Peyer's patch (tissue), 4 donors: ENCODE measurements at regions not wholly inside any gene's neighbourhood (a gene's known extent, or its start where the extent isn't known, plus 50 kb on each side); places are given as distances from the start of the nearest gene placed in this dataset.

ENCODE experiments used
- POLR2A ChIP-seq, 2 donors: fragments of 450-650 bp; IDR thresholded peaks; one replicate each; pipeline ENCODE4 v1.5.1; 2017; ENCODE audit warnings: antibody characterized with exemption in 2 of 2, mild to moderate bottlenecking in 2 of 2, moderate library complexity in 2 of 2
- TF ChIP-seq, protein P1 (sequence below), 6 experiments: fragments of 450-650 bp in 4 of 6; fragments of 200-600 bp in 2 of 6; sonication (generic) in 1 of 6; IDR thresholded peaks; one replicate each; pipeline ENCODE4 v1.5.1; 2017 to 2019; ENCODE audit warnings: antibody characterized with exemption in 6 of 6, mild to moderate bottlenecking in 3 of 6, moderate library complexity in 1 of 6

DNA sequence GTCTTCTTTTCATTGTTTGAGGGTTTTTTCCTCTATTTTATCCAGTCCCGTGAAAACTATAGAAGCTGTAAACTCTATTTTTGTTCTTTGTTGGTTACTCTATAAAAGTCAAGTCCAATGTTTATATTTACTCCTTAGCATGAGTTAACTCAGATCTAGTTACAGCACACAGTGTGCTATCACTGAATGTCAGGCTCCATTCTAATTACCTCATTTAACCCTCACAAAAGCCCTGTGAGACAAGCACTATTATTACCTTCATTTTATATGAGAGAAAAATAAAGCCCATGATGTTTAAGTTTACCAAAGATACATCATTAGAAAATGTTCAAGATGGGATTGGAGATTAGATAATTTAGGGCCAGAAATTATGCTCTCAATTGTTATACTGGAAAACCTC lies 251.4 kb upstream of the SNX7 start:
- TF ChIP-seq, protein P1, sequence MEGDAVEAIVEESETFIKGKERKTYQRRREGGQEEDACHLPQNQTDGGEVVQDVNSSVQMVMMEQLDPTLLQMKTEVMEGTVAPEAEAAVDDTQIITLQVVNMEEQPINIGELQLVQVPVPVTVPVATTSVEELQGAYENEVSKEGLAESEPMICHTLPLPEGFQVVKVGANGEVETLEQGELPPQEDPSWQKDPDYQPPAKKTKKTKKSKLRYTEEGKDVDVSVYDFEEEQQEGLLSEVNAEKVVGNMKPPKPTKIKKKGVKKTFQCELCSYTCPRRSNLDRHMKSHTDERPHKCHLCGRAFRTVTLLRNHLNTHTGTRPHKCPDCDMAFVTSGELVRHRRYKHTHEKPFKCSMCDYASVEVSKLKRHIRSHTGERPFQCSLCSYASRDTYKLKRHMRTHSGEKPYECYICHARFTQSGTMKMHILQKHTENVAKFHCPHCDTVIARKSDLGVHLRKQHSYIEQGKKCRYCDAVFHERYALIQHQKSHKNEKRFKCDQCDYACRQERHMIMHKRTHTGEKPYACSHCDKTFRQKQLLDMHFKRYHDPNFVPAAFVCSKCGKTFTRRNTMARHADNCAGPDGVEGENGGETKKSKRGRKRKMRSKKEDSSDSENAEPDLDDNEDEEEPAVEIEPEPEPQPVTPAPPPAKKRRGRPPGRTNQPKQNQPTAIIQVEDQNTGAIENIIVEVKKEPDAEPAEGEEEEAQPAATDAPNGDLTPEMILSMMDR (IDR thresholded peaks at IDR 0.05), result no peak
- no peak for TF ChIP-seq POLR2A (IDR thresholded peaks at IDR 0.05)
